HEK293 (cell line): ENCODE measurements at regions not wholly inside any gene's neighbourhood (a gene's known extent, or its start where the extent isn't known, plus 50 kb on each side); places are given as distances from the start of the nearest gene placed in this dataset.

Experiments used
- ATF2 ChIP-seq: fragments of 450-650 bp; formaldehyde crosslinking; IDR thresholded peaks from 2 replicates; pipeline ENCODE4 v1.5.1; 2016; ENCODE audit warnings: missing biosample characterization, missing genetic modification characterization, low read depth
- ZNF174 ChIP-seq: fragments of 450-650 bp; formaldehyde crosslinking; IDR thresholded peaks from 2 replicates; pipeline ENCODE4 v1.5.0; 2017; ENCODE audit warnings: missing biosample characterization, mild to moderate bottlenecking, missing genetic modification characterization
- ZNF48 ChIP-seq: fragments of 450-650 bp; formaldehyde crosslinking; IDR thresholded peaks from 2 replicates; pipeline ENCODE4 v1.5.1; 2016; ENCODE audit warnings: missing biosample characterization, missing genetic modification characterization
- ZNF776 ChIP-seq: fragments of 450-650 bp; formaldehyde crosslinking; IDR thresholded peaks from 2 replicates; pipeline ENCODE4 v1.5.0; 2017; ENCODE audit warnings: missing biosample characterization, missing genetic modification characterization, borderline replicate concordance
- TF ChIP-seq, protein P1 (sequence below): fragments of 450-650 bp; formaldehyde crosslinking; IDR thresholded peaks from 2 replicates; pipeline ENCODE4 v1.5.1; 2016; ENCODE audit warnings: missing biosample characterization, missing genetic modification characterization

GRCh38 chr10:130882906-130883305, 428.6 kb downstream of the TCERG1L start:
- TF ChIP-seq, protein P1, sequence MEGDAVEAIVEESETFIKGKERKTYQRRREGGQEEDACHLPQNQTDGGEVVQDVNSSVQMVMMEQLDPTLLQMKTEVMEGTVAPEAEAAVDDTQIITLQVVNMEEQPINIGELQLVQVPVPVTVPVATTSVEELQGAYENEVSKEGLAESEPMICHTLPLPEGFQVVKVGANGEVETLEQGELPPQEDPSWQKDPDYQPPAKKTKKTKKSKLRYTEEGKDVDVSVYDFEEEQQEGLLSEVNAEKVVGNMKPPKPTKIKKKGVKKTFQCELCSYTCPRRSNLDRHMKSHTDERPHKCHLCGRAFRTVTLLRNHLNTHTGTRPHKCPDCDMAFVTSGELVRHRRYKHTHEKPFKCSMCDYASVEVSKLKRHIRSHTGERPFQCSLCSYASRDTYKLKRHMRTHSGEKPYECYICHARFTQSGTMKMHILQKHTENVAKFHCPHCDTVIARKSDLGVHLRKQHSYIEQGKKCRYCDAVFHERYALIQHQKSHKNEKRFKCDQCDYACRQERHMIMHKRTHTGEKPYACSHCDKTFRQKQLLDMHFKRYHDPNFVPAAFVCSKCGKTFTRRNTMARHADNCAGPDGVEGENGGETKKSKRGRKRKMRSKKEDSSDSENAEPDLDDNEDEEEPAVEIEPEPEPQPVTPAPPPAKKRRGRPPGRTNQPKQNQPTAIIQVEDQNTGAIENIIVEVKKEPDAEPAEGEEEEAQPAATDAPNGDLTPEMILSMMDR (tag by site-specific recombination): no peak
- TF ChIP-seq ATF2 (tag by site-specific recombination) (no peak), ZNF174 (tag by site-specific recombination) (no peak), ZNF776 (tag by site-specific recombination) (no peak), ZNF48 (tag by site-specific recombination) (no peak)
